ENCODE measurements at regions not wholly inside any gene's neighbourhood (a gene's known extent, or its start where the extent isn't known, plus 50 kb on each side); places are given as distances from the start of the nearest gene placed in this dataset.

DNA sequence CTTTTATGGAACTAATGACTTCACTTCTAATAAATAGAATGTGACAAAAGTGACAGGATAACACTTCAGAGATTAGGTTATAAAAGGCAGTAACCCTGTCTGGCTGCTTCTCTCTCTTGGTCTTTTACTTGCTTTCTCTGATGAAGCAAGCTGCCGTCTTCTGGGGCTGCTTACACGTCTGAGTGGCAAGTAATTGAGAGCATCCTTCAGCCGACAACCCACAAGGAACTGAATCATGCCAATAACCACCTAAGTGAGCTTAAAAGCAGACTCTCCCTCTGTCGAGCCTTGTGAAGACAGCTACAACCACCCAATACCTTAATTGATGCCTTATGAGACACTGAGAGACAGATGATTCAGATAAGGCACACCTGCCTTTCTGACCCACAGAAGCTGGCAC is 1091.2 kb downstream of the SLITRK1 start:
- Histone ChIP-seq H3K4me1 (ENCODE audit: control insufficient read depth, extremely low read depth, insufficient read depth, low read length) (no peaks in the 10 kb centered on the region), H3K9ac (replicated peaks; ENCODE audit: extremely low read depth, insufficient read depth, low read length) (no peak overlapping the region), H3K27ac (ENCODE audit: insufficient read depth, low read depth, low read length) (no peak overlapping the region), H2AFZ (ENCODE audit: low read depth, low read length) (no peak overlapping the region), H3K9me3 (replicated peaks; ENCODE audit: control insufficient read depth, insufficient read depth, low read length) (no peaks in the 10 kb centered on the region), H3K4me3 (replicated peaks in 1 of 3; ENCODE audit: insufficient read depth in 1 of 3, low read depth in 1 of 3, low read length in 3 of 3) (no peak overlapping the region), H3K79me2 (ENCODE audit: control insufficient read depth, insufficient read depth, low read length) (no peaks in the 10 kb centered on the region), H3K27me3 (ENCODE audit: control insufficient read depth in 2 of 2, insufficient read depth in 2 of 2, low read length in 2 of 2) (no peaks in the 10 kb centered on the region), H4K20me1 (replicated peaks; ENCODE audit: control insufficient read depth, extremely low read depth, insufficient read depth, low read length) (no peaks in the 10 kb centered on the region), H3K9me1 (replicated peaks; ENCODE audit: control insufficient read depth, extremely low read depth, insufficient read depth, low read length) (no peaks in the 10 kb centered on the region), H3K4me2 (ENCODE audit: insufficient read depth, low read length) (no peak overlapping the region), H3K36me3 (ENCODE audit: control insufficient read depth in 2 of 2, extremely low read depth in 1 of 2, insufficient read depth in 2 of 2, low read length in 2 of 2) (no peaks in the 10 kb centered on the region)
- TF ChIP-seq POLR2A (IDR thresholded peaks at IDR 0.05; ENCODE audit: low read depth, low read length) = no peak
- TF ChIP-seq, protein P1, sequence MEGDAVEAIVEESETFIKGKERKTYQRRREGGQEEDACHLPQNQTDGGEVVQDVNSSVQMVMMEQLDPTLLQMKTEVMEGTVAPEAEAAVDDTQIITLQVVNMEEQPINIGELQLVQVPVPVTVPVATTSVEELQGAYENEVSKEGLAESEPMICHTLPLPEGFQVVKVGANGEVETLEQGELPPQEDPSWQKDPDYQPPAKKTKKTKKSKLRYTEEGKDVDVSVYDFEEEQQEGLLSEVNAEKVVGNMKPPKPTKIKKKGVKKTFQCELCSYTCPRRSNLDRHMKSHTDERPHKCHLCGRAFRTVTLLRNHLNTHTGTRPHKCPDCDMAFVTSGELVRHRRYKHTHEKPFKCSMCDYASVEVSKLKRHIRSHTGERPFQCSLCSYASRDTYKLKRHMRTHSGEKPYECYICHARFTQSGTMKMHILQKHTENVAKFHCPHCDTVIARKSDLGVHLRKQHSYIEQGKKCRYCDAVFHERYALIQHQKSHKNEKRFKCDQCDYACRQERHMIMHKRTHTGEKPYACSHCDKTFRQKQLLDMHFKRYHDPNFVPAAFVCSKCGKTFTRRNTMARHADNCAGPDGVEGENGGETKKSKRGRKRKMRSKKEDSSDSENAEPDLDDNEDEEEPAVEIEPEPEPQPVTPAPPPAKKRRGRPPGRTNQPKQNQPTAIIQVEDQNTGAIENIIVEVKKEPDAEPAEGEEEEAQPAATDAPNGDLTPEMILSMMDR (IDR thresholded peaks at IDR 0.05; ENCODE audit: extremely low read depth in 1 of 2, insufficient read depth in 1 of 2, low read depth in 1 of 2, low read length in 2 of 2) = no peak
- no peak for TF ChIP-seq POLR2AphosphoS5 (IDR thresholded peaks at IDR 0.05; ENCODE audit: insufficient read depth, low read depth, low read length)
- no peak for TF ChIP-seq MYC (IDR thresholded peaks at IDR 0.05; ENCODE audit: low read depth, low read length)
- TF ChIP-seq, protein P2, sequence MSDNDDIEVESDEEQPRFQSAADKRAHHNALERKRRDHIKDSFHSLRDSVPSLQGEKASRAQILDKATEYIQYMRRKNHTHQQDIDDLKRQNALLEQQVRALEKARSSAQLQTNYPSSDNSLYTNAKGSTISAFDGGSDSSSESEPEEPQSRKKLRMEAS (IDR thresholded peaks at IDR 0.05; ENCODE audit: insufficient read depth, insufficient read length) = no peak
- no peak for TF ChIP-seq FOS (IDR thresholded peaks at IDR 0.05; ENCODE audit: borderline replicate concordance, insufficient read depth, low read length)
- TF ChIP-seq EZH2 (IDR thresholded peaks at IDR 0.05; ENCODE audit: borderline replicate concordance, low read depth, low read length, severe bottlenecking) = no peak
- TF ChIP-seq JUN (IDR thresholded peaks at IDR 0.05; ENCODE audit: borderline replicate concordance, insufficient read depth, insufficient read length, low read depth) = no peak
- no peak for TF ChIP-seq GATA2 (IDR thresholded peaks at IDR 0.05; ENCODE audit: insufficient read depth, insufficient read length, low read depth, low read length)
- intact Hi-C loops (cut with micrococcal nuclease) (no loop called here), dilution Hi-C loops (cut with MboI; ENCODE audit: extremely low pct_ligation_motif_present, low sequenced_read_pairs) (no loop called here)
- DNase-seq (ENCODE audit: low read depth, low spot score) (no peak), FAIRE-seq (no peak)
- no TSS peak for BruUV-seq (replicated peaks)
- ChIA-PET POLR2A (no interaction called here), CTCF (no interaction called here)

All from endothelial cell of umbilical vein (primary cell).